H1 (cell line): ENCODE measurements at regions not wholly inside any gene's neighbourhood (a gene's known extent, or its start where the extent isn't known, plus 50 kb on each side); places are given as distances from the start of the nearest gene placed in this dataset.

Experiments
- CTCF ChIA-PET: fragments of 300-600 bp; sonication (Branson Sonifier 250); formaldehyde crosslinking; loops from one replicate; lab custom pipeline; 2021; ENCODE audit not compliant: partially characterized antibody; lab: Charles Lee
- POLR2A ChIA-PET: fragments of 300-600 bp; sonication (Branson Sonifier 250); formaldehyde crosslinking; loops from one replicate; lab custom pipeline; 2021; ENCODE audit warnings: inconsistent platforms; ENCODE audit not compliant: partially characterized antibody; lab: Charles Lee
- DNase-seq, 2 experiments: peaks; one replicate each; pipeline versions ENCODE4 v3.0.0 to v3.0.0-alpha.2; 2010 to 2022; ENCODE audit warnings: low spot score in 2 of 2, low read depth in 1 of 2, mixed read lengths in 1 of 2
- FAIRE-seq: peaks from 2 replicates; lab custom pipeline; 2011; peaks lifted over from hg19 to GRCh38; lab: Jason Lieb, UNC
- H2AFZ ChIP-seq: 2 replicates; pipeline ENCODE4 v1.8.1; 2012; ENCODE audit warnings: low read length, inconsistent platforms
- H2AK5ac ChIP-seq: 2 replicates; pipeline ENCODE4 v1.6.1; 2013; ENCODE audit warnings: low read depth, low read length
- H2BK120ac ChIP-seq: replicated peaks from 2 replicates; pipeline ENCODE3; 2013; ENCODE audit warnings: low read depth, low read length, inconsistent platforms
- H2BK12ac ChIP-seq: 2 replicates; pipeline ENCODE4 v1.6.1; 2013; ENCODE audit warnings: low read depth, low read length
- H2BK15ac ChIP-seq: 2 replicates; pipeline ENCODE4 v1.6.1; 2013; ENCODE audit warnings: low read length
- H2BK20ac ChIP-seq: 2 replicates; pipeline ENCODE4 v1.6.1; 2013; ENCODE audit warnings: low read length
- H2BK5ac ChIP-seq: 2 replicates; pipeline ENCODE4 v1.6.1; 2013; ENCODE audit warnings: low read depth, low read length
- H3K14ac ChIP-seq: 2 replicates; pipeline ENCODE4 v1.6.1; 2013; ENCODE audit warnings: inconsistent platforms; ENCODE audit not compliant: insufficient read length
- H3K18ac ChIP-seq: 2 replicates; pipeline ENCODE4 v1.6.1; 2013; ENCODE audit warnings: low read length; ENCODE audit errors: extremely low read depth
- H3K23ac ChIP-seq: 2 replicates; pipeline ENCODE4 v1.6.1; 2013; ENCODE audit warnings: inconsistent platforms; ENCODE audit not compliant: insufficient read length
- H3K23me2 ChIP-seq: 2 replicates; pipeline ENCODE4 v1.6.1; 2013; ENCODE audit warnings: low read depth, low read length
- H3K27ac ChIP-seq: 2 replicates; pipeline ENCODE4 v1.6.1; 2011; ENCODE audit warnings: low read depth, low read length, inconsistent platforms
- H3K27me3 ChIP-seq, 4 experiments: replicated peaks in 1 of 4; 1 replicate in 1 of 4; 2 replicates in 3 of 4; pipeline versions ENCODE4 v1.6.1 to v1.8.1; 2011 to 2013; ENCODE audit warnings: low read length in 3 of 4, mild to moderate bottlenecking in 3 of 4, inconsistent platforms in 2 of 4, mixed read lengths in 2 of 4, moderate library complexity in 1 of 4; ENCODE audit not compliant: control insufficient read depth in 3 of 4, insufficient read depth in 3 of 4; ENCODE audit errors: extremely low read depth in 1 of 4
- H3K36me3 ChIP-seq, 4 experiments: 2 replicates each; pipeline versions ENCODE4 v1.6.1 to v1.8.1; 2011 to 2013; ENCODE audit warnings: mild to moderate bottlenecking in 4 of 4, low read length in 3 of 4, moderate library complexity in 2 of 4, control low read depth in 1 of 4, inconsistent platforms in 1 of 4; ENCODE audit not compliant: insufficient read depth in 4 of 4, control insufficient read depth in 2 of 4
- H3K4ac ChIP-seq: replicated peaks from 2 replicates; pipeline ENCODE3; 2013; ENCODE audit warnings: low read length, low read depth, mixed read lengths, inconsistent platforms; ENCODE audit not compliant: insufficient read length
- H3K4me1 ChIP-seq, 4 experiments: replicated peaks in 1 of 4; 1 replicate in 1 of 4; 2 replicates in 3 of 4; pipeline versions ENCODE4 v1.6.1 to v1.8.1; 2011 to 2013; ENCODE audit warnings: low read length in 3 of 4, inconsistent platforms in 2 of 4, mixed read lengths in 1 of 4; ENCODE audit not compliant: insufficient read depth in 4 of 4, control insufficient read depth in 3 of 4
- H3K4me2 ChIP-seq, 2 experiments: 2 replicates each; pipeline versions ENCODE4 v1.6.1 to v1.8.1; 2011 to 2013; ENCODE audit warnings: low read depth in 2 of 2, low read length in 2 of 2, control low read depth in 1 of 2, inconsistent platforms in 1 of 2, mild to moderate bottlenecking in 1 of 2; ENCODE audit not compliant: insufficient read depth in 1 of 2
- H3K4me3 ChIP-seq, 4 experiments: fragments of 200-600, 300-600 bp in 1 of 4; sonication (generic), shearing (Covaris generic), sonication (Bioruptor Twin) in 1 of 4; 2 replicates each; pipeline versions ENCODE4 v1.5.1 to v1.8.1; 2011 to 2016; ENCODE audit warnings: low read length in 4 of 4, low read depth in 3 of 4, control low read depth in 2 of 4, inconsistent platforms in 2 of 4, mild to moderate bottlenecking in 2 of 4, mixed read lengths in 1 of 4, moderate library complexity in 1 of 4; ENCODE audit not compliant: insufficient read depth in 2 of 4; ENCODE audit errors: extremely low read depth in 1 of 4
- H3K56ac ChIP-seq: replicated peaks from 2 replicates; pipeline ENCODE3; 2013; ENCODE audit warnings: low read depth, mild to moderate bottlenecking, mixed read lengths, low read length, inconsistent platforms; ENCODE audit not compliant: insufficient read length
- H3K79me1 ChIP-seq: 2 replicates; pipeline ENCODE4 v1.6.1; 2013; ENCODE audit warnings: low read depth, low read length, control low read depth
- H3K79me2 ChIP-seq, 2 experiments: 2 replicates each; pipeline versions ENCODE4 v1.6.1 to v1.8.1; 2012 to 2013; ENCODE audit warnings: low read length in 2 of 2, mild to moderate bottlenecking in 2 of 2, inconsistent platforms in 1 of 2; ENCODE audit not compliant: insufficient read depth in 2 of 2, control insufficient read depth in 1 of 2
- H3K9ac ChIP-seq, 4 experiments: replicated peaks in 1 of 4; 1 replicate in 1 of 4; 2 replicates in 3 of 4; pipeline versions ENCODE4 v1.6.1 to v1.8.1; 2011 to 2013; ENCODE audit warnings: low read depth in 3 of 4, low read length in 3 of 4, control low read depth in 2 of 4, mild to moderate bottlenecking in 2 of 4, moderate library complexity in 2 of 4, inconsistent platforms in 1 of 4; ENCODE audit errors: extremely low read depth in 1 of 4
- H3K9me3 ChIP-seq, 2 experiments: 2 replicates each; pipeline versions ENCODE4 v1.6.1 to v1.8.1; 2012 to 2013; ENCODE audit warnings: mild to moderate bottlenecking in 2 of 2, moderate library complexity in 2 of 2, control low read depth in 1 of 2, inconsistent platforms in 1 of 2, low read depth in 1 of 2, low read length in 1 of 2, mixed read lengths in 1 of 2; ENCODE audit not compliant: insufficient read depth in 2 of 2
- H4K20me1 ChIP-seq, 2 experiments: replicated peaks in 1 of 2; 2 replicates each; pipeline versions ENCODE3 to v1.8.1; 2011 to 2013; ENCODE audit warnings: inconsistent platforms in 2 of 2, low read length in 2 of 2, mild to moderate bottlenecking in 1 of 2; ENCODE audit not compliant: insufficient read depth in 2 of 2, control insufficient read depth in 1 of 2
- H4K5ac ChIP-seq: 2 replicates; pipeline ENCODE4 v1.6.1; 2013; ENCODE audit warnings: low read length, low read depth, mixed read lengths, inconsistent platforms; ENCODE audit not compliant: insufficient read length
- H4K8ac ChIP-seq: 2 replicates; pipeline ENCODE4 v1.8.0; 2013; ENCODE audit warnings: mild to moderate bottlenecking, moderate library complexity, low read length, inconsistent platforms; ENCODE audit not compliant: insufficient read depth; ENCODE audit errors: extremely low read depth
- H4K91ac ChIP-seq: replicated peaks from 2 replicates; pipeline ENCODE3; 2013; ENCODE audit warnings: low read length, mixed read lengths, inconsistent platforms; ENCODE audit not compliant: insufficient read length
- RNF2 ChIP-seq: fragments of 200-900, 300-1000 bp; sonication (generic); IDR thresholded peaks from 2 replicates; pipeline ENCODE4 v1.7.1; 2016; ENCODE audit warnings: borderline replicate concordance, low read depth, mild to moderate bottlenecking, antibody characterized with exemption, low read length; ENCODE audit not compliant: poor library complexity, severe bottlenecking; ENCODE audit errors: missing control alignments
- TBP ChIP-seq: IDR thresholded peaks from 2 replicates; pipeline ENCODE4 v1.6.1; 2011; ENCODE audit warnings: low read depth, low read length, improper control_type of control experiment
- YY1 ChIP-seq: IDR thresholded peaks from 2 replicates; pipeline ENCODE4 v1.6.1; 2011; ENCODE audit warnings: low read depth, mild to moderate bottlenecking, low read length
- WGBS, 2 experiments: shearing (Covaris generic) in 1 of 2; methylation state at CpG; one replicate each; pipeline versions ENCODE4 v1.1.6 to v1.1.7; 2013 to 2015; ENCODE audit warnings: low lambda C conversion rate in 2 of 2, mixed read lengths in 2 of 2, inconsistent platforms in 1 of 2, low coverage in 1 of 2, missing lambda C conversion rate in 1 of 2; ENCODE audit not compliant: insufficient replicate concordance in 2 of 2, insufficient coverage in 1 of 2, insufficient read length in 1 of 2; ENCODE audit errors: extremely low coverage in 1 of 2, missing lambda C conversion rate in 1 of 2; 5-methylcytosine and 5-hydroxymethylcytosine counted together

DNA sequence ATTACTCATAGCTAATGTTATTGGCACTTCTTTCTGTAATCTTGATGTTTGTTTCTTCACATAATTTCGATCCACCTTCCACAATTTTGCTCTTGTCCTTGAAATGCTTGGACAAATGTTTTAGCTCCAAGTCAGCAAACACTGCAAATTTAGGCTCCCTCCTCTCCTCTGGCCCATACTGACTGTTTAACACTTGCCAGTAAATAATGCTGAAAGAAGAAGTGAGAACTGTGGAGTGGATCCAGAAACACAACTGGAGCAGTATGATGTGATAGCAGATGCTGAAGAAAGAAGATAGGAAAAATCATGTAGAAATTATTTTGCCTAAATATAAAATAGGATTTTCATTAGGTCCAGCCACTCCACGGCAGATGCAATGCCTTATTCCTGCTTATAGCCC is 415.0 kb upstream of the GYPC start:
- no peaks in the 10 kb centered on the region for H3K79me1 ChIP-seq
- no peaks in the 10 kb centered on the region for H3K23me2 ChIP-seq
- no peak overlapping the region for H4K91ac ChIP-seq
- no peak overlapping the region for H3K27ac ChIP-seq
- TF ChIP-seq TBP (no peak), RNF2 (no peak), YY1 (no peak)
- H2BK15ac ChIP-seq: no peak overlapping the region
- no peak overlapping the region for H2BK20ac ChIP-seq
- no peak overlapping the region for H3K18ac ChIP-seq
- H2AK5ac ChIP-seq: no peak overlapping the region
- ChIA-PET POLR2A (no interaction called here), CTCF (interaction anchor here (0.8 to 3.5 kb wide), 4 partner anchors 8 to 496 kb away, joined by 3 to 10 read pairs (median 3); no protein-coding TSS in a partner anchor)
- WGBS, 2 experiments: 88% methylated on average over 2 of the region's 2 CpGs; no CpG with 5 or more reads in 1 of the 2 experiments
- H3K14ac ChIP-seq: no peak overlapping the region
- no peaks in the 10 kb centered on the region for H3K27me3 ChIP-seq
- no peak overlapping the region for H3K4me3 ChIP-seq
- no peak overlapping the region for H3K4me2 ChIP-seq
- H3K56ac ChIP-seq: no peak overlapping the region
- H2BK5ac ChIP-seq: no peak overlapping the region
- H4K8ac ChIP-seq: no peak overlapping the region
- no peak overlapping the region for H3K9ac ChIP-seq
- H3K4ac ChIP-seq: no peak overlapping the region
- H3K9me3 ChIP-seq: no peaks in the 10 kb centered on the region
- FAIRE-seq (no peak), DNase-seq (no peak)
- H2AFZ ChIP-seq: no peak overlapping the region
- H2BK120ac ChIP-seq: no peak overlapping the region
- no peaks in the 10 kb centered on the region for H3K79me2 ChIP-seq
- no peaks in the 10 kb centered on the region for H4K20me1 ChIP-seq
- no peak overlapping the region for H3K23ac ChIP-seq
- no peaks in the 10 kb centered on the region for H3K4me1 ChIP-seq
- H3K36me3 ChIP-seq: no peaks in the 10 kb centered on the region
- H4K5ac ChIP-seq: no peak overlapping the region
- no peak overlapping the region for H2BK12ac ChIP-seq
